Right ventricle myocardium inferior (tissue), 1 donor: ENCODE measurements at regions not wholly inside any gene's neighbourhood (a gene's known extent, or its start where the extent isn't known, plus 50 kb on each side); places are given as distances from the start of the nearest gene placed in this dataset.

Experiments
- ATAC-seq: fragments of 200-7000 bp; cut with Tn5 transposase; one replicate; pipeline ENCODE4 v1.9.1; 2020; ENCODE audit warnings: mild to moderate bottlenecking, moderate library complexity
- DNase-seq: peaks from one replicate; pipeline ENCODE4 v3.0.0; 2021; ENCODE audit errors: missing footprints
- intact Hi-C: fragments of 100-400 bp; cut with DNase I; formaldehyde crosslinking; loops from one replicate; pipeline ENCODE4 v1.11.0; 2022
- donor health status: DM: no; HTN: yes; CAD: no; lungs with severe emphysema.

DNA sequence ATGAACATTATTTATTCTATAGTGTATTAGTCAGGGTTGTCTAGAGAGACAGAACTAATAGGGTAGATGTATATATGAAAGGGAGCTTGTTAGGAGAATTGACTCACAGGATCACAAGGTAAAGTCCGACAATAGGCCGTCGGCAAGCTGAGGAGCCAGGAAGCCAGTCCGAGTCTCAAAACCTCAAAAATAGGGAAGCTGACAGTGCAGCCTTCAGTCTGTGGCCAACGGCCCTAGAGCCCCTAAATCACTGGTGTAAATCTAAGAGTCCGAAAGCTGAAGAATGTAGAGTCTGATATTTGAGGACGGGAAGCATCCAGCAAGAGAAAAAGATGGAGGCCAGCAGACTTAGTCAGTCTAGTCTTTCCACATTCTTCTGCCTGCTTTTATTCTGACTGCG is 912.2 kb downstream of the FLRT2 start:
- ATAC-seq (no peak), DNase-seq (no peak)
- intact Hi-C loops = no loop called here

DNA sequence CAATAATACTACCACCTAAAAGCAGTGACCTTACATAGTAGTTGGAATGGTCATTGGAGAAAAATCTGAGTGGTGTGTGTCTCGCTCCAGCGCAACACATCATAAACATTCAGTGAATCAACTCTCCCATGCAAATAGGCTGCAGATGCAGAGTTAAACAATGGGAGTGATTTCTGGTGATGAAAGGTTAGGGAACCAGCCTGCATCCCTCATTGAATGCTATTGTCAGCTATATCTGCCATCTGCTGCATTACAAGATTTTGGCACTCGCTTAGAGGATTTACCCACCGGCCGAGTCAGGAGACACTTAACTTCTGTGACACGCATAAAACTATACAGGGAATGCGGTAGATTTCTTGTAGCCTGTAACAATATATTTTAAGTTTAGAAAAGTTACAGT is 900.9 kb downstream of the FLRT2 start:
- ATAC-seq (no peak), DNase-seq (no peak)
- intact Hi-C loops = no loop called here

DNA sequence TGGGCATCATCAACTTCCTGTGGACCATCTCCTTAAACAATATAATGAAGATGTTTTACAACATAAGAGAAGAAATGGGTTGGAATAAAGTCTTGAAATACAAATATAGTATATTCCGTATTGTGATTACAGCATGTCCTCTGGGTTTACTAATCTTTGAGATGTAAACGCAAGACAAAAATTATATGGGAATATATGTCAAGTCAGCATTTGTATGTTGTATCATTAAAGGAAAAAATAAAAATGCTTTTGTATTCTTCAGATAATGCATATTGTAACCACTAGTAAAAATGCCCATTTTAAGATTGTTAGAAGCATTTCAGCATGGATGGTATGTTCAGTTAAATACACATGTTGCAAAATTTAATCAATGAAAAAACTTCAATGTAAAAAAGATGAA is 893.3 kb downstream of the FLRT2 start:
- intact Hi-C loops = no loop called here
- DNase-seq = no peak
- no peak for ATAC-seq

DNA sequence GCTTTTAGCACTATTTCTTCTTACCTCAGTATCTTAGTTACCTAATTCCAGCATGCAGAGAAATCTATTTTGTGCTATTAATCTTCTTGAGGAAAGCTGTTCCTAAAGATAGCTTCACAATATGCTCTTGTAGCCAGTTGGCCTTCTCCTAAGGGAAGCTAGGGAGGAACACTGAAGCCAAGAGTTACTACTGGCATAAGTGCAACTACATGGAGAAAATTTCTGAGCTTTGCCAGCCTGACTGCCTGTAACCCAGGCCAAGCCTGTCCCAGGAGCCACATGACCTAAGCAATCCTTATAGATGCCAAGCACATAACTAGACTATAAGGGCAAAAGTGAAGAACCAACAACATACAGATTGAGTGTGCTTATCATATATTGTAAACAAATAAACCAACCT is 890.2 kb downstream of the FLRT2 start:
- ATAC-seq (no peak), DNase-seq (no peak)
- intact Hi-C loops = no loop called here

DNA sequence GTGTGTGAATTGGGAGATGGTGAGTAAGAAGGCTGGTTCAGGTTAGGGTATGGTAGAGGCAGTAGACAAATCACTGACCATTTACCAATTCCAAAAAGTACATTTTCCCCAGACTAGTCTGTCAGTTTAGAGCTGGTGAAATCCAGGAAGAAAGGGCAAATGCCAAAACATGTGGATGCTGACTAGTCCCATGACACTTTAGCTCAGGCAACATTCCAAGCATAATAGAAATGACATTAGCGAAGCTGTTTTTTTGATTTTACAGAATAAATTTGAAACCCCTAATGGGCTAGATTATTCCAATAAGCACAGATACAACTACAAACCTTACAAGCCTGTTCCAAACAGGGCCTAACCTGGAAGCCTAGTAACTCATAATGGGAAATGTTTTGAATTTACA is 884.2 kb downstream of the FLRT2 start:
- intact Hi-C loops = no loop called here
- DNase-seq = no peak
- ATAC-seq = no peak

DNA sequence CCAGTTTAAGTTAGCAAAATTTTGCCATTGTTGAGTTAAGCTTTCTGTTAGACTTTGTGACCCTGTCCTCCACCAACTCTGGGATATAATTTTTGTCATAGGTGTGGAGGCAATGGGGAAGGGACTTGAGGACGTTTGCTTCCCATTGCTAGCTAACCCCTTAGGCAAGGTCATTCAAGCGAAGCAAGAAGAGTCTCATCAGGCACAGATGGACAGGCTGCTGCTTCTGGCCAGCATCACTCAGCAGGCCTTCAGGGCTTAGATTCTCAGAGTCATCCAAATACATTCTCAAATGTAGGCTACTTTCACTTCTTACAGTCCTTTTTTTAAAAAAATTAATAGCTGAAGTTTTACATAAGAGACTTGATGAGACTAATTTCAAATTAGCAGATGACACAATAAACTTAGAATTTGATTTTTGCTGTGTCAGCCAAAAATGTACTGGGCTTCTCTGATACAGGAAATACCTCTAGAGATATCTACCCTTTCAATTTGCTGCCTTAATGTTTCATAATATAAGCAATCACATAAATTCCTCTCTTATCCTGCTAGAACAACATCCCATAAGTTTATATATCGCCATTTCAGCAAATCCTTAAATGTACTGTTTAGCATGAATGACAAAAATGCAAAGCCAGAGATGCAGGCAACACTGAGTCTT is 875.2 kb downstream of the FLRT2 start:
- no peak for ATAC-seq
- intact Hi-C loops = no loop called here

DNA sequence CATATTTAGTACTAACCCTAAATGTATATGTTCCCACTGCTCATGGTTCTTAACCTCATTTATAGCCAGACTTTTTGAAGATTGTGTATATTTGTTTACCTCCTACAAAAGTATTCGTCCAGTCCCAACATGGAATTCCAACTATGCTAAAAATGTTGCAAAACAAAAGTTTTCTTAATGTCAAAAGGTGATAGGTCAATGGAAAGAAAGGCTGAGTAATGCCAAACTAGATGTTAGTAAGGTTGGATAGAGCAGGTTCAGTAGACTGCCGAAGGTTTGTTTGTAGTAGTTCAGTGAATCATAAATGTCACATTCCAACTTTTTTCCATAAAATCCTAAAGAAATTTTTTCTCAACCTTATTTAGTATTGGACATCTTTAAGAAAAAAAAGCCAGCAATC is 874.5 kb downstream of the FLRT2 start:
- intact Hi-C loops = no loop called here
- no peak for ATAC-seq

More for the DNA sequence above, 875.2 kb downstream of the FLRT2 start:
- no peak for DNase-seq

DNA sequence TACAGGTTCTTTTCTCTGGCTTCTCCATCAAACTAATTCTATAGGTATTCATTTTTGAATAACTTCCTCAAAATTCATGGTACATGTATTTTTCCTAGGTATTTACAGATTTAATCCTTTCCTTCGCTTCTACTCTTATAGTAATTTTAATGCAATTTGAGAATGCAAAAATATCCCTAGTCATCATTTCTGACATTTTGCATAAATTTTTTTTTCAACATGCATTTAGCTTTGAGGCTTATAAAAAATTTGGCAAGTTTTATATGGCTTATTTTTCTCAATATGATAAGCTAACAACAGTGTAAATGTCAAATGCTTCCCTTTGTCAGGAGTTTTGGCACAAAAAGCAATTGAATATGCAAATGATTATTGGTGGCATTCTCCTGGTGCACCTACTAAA is 872.6 kb downstream of the FLRT2 start:
- intact Hi-C loops = no loop called here

More for the DNA sequence above, 874.5 kb downstream of the FLRT2 start:
- DNase-seq = no peak

DNA sequence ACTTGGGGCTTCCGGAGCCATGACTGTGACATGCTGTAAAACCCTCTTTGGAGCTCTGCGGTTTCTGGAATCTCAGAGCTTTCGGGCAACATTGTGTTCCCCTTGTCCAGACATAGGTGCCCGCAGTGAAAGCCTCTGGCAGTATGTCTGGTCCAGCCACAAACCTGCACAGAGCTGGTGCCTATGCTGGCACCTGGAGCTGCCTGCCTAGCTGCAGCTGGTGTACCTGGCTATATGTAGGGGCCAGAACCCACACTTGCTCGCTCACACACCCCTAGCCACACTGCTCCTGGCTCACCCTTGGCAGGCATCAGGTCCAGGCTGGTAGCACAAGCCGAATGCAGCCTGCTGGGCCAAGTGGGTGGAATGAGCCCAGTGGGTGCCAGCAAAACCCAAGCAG is 861.1 kb downstream of the FLRT2 start:
- ATAC-seq = no peak
- intact Hi-C loops = no loop called here
- DNase-seq = no peak

More for the DNA sequence above, 872.6 kb downstream of the FLRT2 start:
- DNase-seq (no peak), ATAC-seq (no peak)

DNA sequence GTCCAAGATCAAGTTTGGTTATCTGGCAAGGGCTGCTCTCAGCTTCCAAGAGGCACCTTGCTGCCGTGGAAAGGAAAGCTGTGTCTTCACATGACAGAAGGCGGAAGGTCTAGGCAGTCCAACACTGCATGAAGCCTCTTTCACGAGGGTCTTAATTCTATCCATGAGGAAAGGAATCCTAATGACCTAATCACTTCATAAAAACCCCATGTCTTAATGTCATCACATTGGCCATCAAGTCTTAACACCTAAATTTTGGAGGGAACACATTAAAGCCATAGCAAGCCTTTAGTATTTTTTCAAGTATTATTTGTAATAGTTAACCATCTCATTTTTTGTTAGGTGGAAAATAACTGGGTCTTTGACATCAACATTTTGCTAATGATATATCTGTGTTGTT is 858.3 kb downstream of the FLRT2 start:
- no peak for ATAC-seq
- intact Hi-C loops = no loop called here
- DNase-seq = no peak

DNA sequence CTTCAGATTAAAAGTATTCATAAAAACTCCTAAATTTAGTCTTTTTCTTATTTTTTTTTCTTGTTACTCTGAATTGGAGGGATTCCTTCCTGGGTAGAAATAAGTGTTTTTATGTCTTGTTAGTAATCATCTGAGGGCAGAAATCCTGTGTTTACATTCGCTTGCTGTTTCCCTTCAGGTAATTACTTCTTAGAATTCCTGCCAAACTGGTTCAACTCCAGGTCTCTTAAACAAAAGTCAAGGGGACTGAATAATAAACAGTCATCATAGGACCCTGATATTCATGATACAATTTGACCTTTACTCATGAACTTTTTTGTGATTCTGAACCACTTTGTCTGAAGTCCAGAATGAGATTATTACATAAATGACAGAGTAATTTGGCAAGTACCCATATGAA is 843.9 kb downstream of the FLRT2 start:
- intact Hi-C loops = no loop called here
- no peak for ATAC-seq
- DNase-seq = no peak

DNA sequence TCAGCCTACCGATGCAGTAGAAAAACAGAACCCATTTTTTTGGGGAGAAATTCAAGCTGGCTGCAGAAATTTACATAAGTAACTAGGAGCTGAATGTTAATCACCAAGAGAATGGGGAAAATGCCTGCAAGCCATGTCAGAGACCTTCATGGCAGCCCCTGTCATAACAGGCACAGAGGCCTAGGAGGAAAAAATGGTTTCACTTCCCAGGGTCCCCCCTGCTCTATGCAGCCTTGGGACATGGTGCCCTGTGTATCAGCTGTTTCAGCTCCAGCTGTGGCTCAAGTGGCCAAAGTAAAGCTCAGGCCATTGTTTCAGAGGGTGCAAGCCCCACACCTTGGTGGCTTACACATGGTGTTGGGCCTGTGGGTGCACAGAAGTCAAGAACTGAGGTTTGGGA is 842.5 kb downstream of the FLRT2 start:
- ATAC-seq (no peak), DNase-seq (no peak)
- intact Hi-C loops = no loop called here

DNA sequence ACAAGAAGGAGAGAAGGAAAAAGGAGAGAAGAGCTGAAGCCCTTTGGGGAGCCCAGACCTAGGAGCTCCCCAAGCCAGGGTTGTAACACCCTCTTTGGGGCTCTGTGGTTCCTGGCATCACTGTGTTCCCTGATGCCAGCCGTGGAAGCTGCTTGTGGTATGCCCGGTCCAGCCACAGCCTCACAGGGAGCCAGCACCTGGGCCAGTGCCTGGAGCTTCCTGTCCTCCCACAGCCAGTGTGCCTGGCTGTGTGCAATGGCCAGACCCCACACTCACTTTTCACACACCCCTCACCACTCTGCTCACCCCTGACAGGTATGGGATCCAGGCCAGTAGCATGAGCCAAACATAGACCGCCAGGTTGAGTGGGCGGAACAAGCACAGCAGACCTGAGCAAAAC is 834.7 kb downstream of the FLRT2 start:
- ATAC-seq (no peak), DNase-seq (no peak)
- intact Hi-C loops = no loop called here

DNA sequence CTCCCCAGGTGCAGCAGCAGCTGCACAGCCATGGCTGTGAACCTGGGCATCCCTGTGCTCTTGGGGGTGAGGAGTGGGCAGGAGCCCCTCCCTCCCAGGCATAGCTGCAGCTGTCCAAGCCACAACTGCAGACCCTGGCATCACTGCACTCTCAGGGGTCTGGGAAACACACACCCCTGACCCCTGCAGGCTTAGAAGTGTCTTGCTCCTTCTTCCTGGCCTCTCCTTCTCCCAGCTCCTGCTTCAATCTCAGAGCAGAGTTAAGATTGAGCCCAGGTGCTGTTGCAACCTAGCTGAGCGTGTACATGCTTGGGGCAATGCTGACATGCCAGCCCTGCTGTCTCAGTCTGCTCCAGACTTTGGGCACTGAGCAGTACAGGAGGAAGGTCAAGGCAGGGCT is 833.6 kb downstream of the FLRT2 start:
- ATAC-seq = no peak
- intact Hi-C loops = no loop called here

DNA sequence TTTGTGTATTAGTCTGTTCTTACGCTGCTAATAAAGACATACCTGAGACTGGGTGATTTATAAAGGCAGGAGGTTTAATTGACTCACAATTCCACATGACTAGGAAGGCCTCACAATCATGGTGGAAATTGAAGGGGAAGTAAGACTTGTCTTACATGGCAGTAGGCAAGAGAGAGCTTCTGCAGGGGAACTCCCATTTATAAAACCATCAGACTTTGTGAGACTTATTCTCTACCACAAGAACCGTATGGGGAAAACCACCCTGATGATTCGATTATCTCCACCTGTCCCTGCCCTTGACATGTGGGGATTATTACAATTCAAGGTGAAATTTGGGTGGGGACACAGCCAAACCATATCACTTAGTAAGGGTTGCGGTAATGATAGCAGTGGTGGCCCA is 833.1 kb downstream of the FLRT2 start:
- ATAC-seq = no peak
- intact Hi-C loops = no loop called here
- DNase-seq = no peak

More for the DNA sequence above, 833.6 kb downstream of the FLRT2 start:
- no peak for DNase-seq

DNA sequence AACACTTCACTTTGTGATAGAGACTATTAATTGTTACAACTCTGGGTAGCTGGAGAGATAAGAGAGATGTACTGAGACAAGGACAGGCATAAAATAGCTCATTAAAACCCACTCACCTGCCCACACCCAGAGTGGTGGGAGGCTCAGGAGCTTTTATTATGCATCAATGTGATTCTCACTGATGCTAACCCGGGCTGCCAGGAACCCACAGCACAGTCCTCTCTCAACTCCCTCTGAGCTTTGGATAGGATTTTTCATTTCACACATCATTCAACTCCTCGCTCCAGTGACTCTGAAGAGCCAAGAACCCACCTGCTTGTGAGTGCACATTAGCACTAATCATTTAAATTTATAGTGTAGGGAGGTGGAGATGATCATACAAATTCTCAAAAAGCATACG is 827.9 kb downstream of the FLRT2 start:
- ATAC-seq = no peak
- intact Hi-C loops = no loop called here
- no peak for DNase-seq

DNA sequence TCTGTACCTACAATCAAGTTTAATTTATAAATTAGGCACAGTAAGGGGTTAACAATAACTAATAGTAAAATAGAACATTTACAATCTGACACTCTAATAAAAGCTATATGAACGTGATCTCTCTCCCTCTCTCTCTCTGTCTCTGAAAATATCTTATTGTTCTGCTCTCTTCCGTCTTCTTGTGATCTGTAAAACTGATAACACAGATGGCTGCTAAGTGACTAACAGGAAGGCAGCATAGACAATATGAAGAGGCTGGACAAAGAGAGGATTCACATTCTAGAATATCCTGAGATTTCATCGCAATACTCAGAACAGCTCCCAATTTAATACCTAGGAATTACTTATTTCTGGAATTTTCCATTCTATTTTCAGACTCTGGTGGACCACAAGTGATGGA is 827.2 kb downstream of the FLRT2 start:
- intact Hi-C loops = no loop called here
- ATAC-seq = no peak

DNA sequence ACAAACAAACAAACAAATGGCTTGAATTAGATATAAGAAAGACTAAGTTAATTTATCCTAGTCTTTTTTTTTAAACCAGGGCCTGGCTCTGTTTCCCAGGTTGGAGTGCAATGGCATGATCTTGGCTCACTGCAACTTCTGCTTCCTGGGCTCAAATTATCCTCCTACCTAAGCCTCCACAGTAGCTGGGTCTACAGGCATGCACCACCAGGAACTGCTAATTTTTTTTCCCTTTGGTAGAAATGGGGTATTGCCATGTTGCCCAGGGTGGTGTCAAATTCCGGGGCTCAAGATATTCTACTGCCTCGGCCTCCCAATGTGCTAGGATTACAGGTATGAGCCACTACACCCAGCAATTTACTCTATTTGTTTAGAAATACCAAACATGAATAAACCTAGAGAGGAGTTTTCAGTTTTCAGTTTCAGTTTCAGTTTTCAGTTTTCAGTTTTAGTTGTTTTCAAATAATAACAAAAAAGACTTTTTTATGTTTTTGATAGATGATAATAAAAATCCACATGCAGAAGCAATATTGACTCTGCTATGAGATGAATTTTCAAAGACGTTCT is 817.0 kb downstream of the FLRT2 start:
- no peak for ATAC-seq
- DNase-seq = no peak
- intact Hi-C loops = no loop called here

More for the DNA sequence above, 827.2 kb downstream of the FLRT2 start:
- no peak for DNase-seq

DNA sequence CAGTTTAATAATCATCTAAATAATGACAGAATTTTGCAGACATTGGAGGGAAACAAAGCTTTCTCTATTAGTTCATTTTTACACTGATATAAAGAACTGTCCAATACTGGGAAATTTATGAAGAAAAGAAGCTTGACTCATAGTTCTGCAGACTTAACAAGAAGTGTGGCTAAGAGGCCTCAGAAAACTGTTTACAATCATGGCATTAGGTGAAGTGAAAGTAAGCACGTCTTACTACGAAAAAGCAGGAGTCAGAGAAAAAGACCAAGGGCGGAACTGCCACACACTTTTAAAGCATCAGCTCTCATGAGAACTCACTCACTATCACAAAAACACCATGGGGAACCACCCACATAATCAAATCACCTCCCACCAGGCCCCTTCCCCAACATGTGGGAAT is 804.4 kb downstream of the FLRT2 start:
- intact Hi-C loops = no loop called here
- ATAC-seq (no peak), DNase-seq (no peak)

DNA sequence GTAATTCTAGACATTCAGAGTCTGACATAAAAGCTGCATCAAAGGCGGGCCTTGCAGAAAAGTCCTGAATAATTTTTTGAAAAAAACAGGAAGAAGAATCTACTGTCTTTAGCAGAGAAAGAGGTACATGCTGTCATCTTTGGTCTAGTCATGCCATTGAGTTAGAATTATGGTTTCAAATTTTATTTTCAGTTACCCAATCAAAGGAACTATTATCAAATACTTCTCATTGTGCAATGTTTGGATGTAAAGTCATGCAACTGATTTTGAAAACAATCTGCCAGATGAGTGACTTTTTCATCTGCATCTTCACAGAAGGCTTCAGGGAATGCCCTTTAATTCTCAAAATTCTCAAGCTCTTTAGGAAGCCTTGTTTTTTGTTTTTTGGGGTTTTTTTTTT is 803.5 kb downstream of the FLRT2 start:
- ATAC-seq (no peak), DNase-seq (no peak)
- intact Hi-C loops = no loop called here

DNA sequence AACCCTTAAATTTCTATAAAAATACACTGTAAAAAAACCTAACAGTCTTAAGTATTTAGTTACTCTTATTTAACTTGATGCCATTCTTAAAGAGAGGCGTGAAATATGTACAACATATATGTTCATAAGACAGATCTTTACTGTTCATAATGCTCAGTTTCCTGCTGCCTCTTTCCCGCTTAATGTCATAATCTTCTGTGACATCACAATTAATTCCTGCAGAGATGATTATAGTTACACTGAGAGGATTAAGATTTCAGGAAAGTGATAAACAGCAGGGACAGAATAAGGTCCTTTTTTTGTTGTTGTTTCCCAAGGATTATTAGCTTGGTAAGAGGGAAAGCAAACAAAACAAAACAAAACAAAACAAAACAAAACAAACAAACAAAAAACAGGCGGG is 801.4 kb downstream of the FLRT2 start:
- intact Hi-C loops = no loop called here
- DNase-seq = no peak
- ATAC-seq = no peak
